Breast epithelium (tissue), 3 donors: ENCODE measurements at regions not wholly inside any gene's neighbourhood (a gene's known extent, or its start where the extent isn't known, plus 50 kb on each side); places are given as distances from the start of the nearest gene placed in this dataset.

Experiments used
- POLR2A ChIP-seq: fragments of 450-650 bp; IDR thresholded peaks from one replicate; pipeline ENCODE4 v1.6.1; 2016; ENCODE audit warnings: antibody characterized with exemption, mild to moderate bottlenecking, moderate library complexity
- POLR2AphosphoS5 ChIP-seq, 3 donors: sonication (generic); formaldehyde crosslinking; IDR thresholded peaks; one replicate each; pipeline ENCODE4 v1.6.1; 2017; ENCODE audit warnings: antibody characterized with exemption in 3 of 3
- TF ChIP-seq, protein P1 (sequence below), 3 donors: fragments of 450-650 bp; IDR thresholded peaks; one replicate each; pipeline ENCODE4 v1.5.1; 2016 to 2017; ENCODE audit warnings: antibody characterized with exemption in 3 of 3, mild to moderate bottlenecking in 3 of 3, moderate library complexity in 3 of 3

DNA sequence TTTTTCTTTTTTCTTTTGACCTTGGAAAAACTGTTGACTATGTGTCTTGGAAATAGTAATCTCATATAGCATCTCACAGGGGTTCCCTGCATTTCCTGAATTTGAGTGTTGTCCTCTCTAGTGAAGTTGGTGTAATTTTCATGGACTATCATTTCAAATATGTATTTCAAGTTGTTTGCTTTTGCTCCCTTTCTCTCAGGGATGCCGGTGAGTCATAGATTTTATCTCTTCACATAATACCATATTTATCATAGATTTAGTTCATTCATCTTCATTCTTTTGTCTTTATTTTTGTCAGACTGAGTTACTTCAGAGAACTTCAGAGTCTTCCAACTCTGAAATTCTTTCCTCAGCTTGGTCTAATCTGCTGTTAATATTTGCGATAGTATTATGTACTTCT is 1320.6 kb downstream of the LRFN5 start:
- TF ChIP-seq, protein P1, sequence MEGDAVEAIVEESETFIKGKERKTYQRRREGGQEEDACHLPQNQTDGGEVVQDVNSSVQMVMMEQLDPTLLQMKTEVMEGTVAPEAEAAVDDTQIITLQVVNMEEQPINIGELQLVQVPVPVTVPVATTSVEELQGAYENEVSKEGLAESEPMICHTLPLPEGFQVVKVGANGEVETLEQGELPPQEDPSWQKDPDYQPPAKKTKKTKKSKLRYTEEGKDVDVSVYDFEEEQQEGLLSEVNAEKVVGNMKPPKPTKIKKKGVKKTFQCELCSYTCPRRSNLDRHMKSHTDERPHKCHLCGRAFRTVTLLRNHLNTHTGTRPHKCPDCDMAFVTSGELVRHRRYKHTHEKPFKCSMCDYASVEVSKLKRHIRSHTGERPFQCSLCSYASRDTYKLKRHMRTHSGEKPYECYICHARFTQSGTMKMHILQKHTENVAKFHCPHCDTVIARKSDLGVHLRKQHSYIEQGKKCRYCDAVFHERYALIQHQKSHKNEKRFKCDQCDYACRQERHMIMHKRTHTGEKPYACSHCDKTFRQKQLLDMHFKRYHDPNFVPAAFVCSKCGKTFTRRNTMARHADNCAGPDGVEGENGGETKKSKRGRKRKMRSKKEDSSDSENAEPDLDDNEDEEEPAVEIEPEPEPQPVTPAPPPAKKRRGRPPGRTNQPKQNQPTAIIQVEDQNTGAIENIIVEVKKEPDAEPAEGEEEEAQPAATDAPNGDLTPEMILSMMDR (IDR thresholded peaks at IDR 0.05), result no peak
- no peak for TF ChIP-seq POLR2A
- no peak for TF ChIP-seq POLR2AphosphoS5 (IDR thresholded peaks at IDR 0.05)
